ENCODE measurements at regions not wholly inside any gene's neighbourhood (a gene's known extent, or its start where the extent isn't known, plus 50 kb on each side); places are given as distances from the start of the nearest gene placed in this dataset.
"Not testable (repeated sequence)": the region's sequence is repeated elsewhere in the genome, so short reads cannot be mapped to it uniquely, and the experiment has no call there.

DNA sequence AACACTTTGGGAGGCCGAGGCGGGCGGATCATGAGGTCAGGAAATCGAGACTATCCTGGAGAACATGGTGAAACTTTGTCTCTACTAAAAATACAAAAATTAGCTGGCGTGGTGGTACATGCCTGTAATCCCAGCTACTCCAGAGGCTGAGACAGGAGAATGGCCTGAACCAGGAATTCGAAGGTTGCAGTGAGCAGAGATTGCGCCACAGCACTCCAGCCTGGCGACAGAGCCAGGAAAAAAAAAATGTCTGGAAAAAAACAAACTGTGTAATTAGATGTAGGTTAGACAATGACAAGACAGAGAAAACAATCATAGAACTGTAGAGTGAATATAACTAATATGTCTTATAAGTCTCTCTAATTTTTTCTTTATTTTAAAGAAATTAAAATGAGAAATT, 1002.5 kb upstream of the LCORL start:
- no peak for DNase-seq (ENCODE audit: low read depth)
- TF ChIP-seq, protein P1, sequence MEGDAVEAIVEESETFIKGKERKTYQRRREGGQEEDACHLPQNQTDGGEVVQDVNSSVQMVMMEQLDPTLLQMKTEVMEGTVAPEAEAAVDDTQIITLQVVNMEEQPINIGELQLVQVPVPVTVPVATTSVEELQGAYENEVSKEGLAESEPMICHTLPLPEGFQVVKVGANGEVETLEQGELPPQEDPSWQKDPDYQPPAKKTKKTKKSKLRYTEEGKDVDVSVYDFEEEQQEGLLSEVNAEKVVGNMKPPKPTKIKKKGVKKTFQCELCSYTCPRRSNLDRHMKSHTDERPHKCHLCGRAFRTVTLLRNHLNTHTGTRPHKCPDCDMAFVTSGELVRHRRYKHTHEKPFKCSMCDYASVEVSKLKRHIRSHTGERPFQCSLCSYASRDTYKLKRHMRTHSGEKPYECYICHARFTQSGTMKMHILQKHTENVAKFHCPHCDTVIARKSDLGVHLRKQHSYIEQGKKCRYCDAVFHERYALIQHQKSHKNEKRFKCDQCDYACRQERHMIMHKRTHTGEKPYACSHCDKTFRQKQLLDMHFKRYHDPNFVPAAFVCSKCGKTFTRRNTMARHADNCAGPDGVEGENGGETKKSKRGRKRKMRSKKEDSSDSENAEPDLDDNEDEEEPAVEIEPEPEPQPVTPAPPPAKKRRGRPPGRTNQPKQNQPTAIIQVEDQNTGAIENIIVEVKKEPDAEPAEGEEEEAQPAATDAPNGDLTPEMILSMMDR (IDR thresholded peaks at IDR 0.05; ENCODE audit: control insufficient read depth, insufficient read depth, low read depth, low read length, missing control alignments): no peak
- H3K4me3 ChIP-seq (ENCODE audit: control insufficient read depth, low read depth, low read length): no peak overlapping the region

DNA sequence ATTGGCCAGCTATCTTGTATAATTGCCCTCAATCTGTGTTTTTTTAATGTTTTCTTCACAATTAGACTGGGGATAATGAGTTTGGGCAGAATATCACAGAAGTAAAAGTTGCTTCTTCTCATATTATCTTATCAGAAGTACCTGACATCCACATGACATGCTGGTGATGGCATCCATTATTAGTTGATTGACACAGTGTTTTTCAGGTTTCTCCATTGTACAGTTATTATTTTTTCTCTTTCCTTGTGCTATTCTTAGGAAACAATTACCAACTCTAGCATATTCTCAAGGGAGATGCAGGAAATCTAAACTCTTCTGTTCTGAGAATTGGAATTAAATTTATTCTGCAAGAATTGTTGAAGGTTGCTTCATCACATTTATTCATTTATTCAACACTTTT, 1000.1 kb upstream of the LCORL start:
- TF ChIP-seq, protein P1 (IDR thresholded peaks at IDR 0.05; ENCODE audit: control insufficient read depth, insufficient read depth, low read depth, low read length, missing control alignments): no peak

DNA sequence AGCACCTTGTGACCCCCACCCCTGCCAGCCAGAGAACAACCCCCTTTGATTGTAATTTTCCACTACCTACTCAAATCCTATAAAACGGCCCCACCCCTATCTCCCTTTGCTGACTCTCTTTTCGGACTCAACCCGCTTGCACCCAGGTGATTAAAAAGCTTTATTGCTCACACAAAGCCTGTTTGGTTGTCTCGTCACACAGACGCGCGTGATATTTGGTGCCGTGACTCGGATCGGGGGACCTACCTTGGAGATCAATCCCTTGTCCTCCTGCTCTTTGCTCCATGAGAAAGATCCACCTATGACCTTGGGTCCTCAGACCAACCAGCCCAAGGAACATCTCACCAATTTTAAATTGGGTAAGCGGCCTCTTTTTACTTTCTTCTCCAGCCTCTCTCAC, 995.0 kb upstream of the LCORL start:
- not testable (repeated sequence) for DNase-seq (ENCODE audit: low read depth); H3K4me3 ChIP-seq (ENCODE audit: control insufficient read depth, low read depth, low read length)

More for the DNA sequence above, 1000.1 kb upstream of the LCORL start:
- H3K4me3 ChIP-seq (ENCODE audit: control insufficient read depth, low read depth, low read length): no peak overlapping the region
- no peak for DNase-seq (ENCODE audit: low read depth)

DNA sequence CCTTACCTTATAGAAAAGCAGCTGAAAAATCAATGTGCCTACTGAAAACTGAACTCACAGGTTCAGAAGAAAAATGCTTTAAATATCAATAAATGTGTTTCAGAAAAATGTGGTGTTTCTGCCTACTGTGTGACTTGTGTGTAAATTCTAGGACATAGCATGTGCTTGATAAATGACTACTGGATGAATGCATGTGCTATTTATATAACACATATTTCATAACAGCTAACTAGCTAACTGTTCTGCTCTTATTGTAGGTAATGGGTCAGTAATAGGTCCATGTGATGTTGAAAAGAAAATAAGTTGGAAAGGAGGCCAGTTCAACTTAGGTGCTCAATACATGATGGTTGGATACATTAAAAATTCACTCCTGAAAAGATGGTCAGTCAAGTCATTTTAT, 993.0 kb upstream of the LCORL start:
- no peak for DNase-seq (ENCODE audit: low read depth)
- H3K4me3 ChIP-seq (ENCODE audit: control insufficient read depth, low read depth, low read length): no peak overlapping the region
- TF ChIP-seq, protein P1 (IDR thresholded peaks at IDR 0.05; ENCODE audit: control insufficient read depth, insufficient read depth, low read depth, low read length, missing control alignments): no peak

DNA sequence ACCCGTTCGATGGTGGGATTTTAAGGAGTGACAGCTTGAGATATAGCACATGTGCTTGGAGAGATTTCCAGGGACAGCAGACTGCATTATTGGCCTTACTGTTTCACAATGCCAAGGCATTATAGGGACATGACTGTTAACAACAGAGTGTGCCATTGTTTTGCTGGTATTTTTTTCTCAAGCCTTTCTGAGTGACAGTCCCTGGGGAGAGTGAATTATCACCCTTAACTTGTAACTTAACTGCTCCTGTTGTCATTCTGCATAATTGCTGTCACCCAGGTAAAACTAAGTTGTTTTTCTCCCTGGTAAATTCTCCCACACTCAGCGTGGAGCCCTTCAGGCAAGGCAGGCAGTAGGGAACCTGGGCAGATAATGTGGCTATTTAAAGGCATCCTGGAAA, 989.2 kb upstream of the LCORL start:
- DNase-seq (ENCODE audit: low read depth): no peak
- TF ChIP-seq, protein P1 (IDR thresholded peaks at IDR 0.05; ENCODE audit: control insufficient read depth, insufficient read depth, low read depth, low read length, missing control alignments): no peak
- no peak overlapping the region for H3K4me3 ChIP-seq (ENCODE audit: control insufficient read depth, low read depth, low read length)

DNA sequence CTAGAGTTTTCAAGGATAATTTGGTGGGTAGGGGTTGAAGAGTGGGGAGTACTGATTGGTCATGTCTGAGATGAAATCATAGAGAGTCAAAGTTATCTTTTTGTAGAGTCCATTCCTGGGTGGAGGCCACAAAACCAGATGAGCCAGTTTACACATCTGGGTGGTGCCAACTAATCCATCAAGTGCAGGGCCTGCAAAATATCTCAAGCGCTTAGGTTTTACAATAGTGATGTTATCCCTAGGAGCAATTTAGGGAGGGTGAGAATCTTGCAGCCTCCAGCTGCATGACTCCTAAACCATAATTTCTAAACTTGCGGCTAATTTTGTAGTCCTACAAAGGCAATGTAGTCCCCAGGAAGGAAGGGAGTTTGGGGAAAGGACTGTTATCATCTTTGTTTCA, 988.3 kb upstream of the LCORL start:
- DNase-seq (ENCODE audit: low read depth): no peak
- TF ChIP-seq, protein P1 (IDR thresholded peaks at IDR 0.05; ENCODE audit: control insufficient read depth, insufficient read depth, low read depth, low read length, missing control alignments): no peak
- no peak overlapping the region for H3K4me3 ChIP-seq (ENCODE audit: control insufficient read depth, low read depth, low read length)

DNA sequence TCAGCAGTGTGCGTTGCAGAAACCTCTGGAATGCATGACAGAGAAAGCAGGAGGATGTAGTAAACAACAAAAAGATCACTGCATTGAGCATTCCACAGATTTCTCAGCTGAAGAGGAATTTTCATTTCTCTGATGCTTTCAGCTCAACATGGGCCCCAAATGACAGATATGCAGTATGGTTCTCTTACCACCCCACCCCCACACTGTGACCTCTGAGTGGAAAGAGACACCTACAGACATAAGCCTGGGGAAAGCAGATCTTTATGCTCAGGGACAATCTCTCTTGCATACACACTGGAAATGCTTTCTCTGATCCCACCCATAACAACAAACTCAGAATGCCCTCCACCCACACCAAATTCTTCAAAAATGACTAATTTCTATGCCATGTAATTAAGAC, 983.7 kb upstream of the LCORL start:
- TF ChIP-seq, protein P1 (IDR thresholded peaks at IDR 0.05; ENCODE audit: control insufficient read depth, insufficient read depth, low read depth, low read length, missing control alignments): no peak
- no peak overlapping the region for H3K4me3 ChIP-seq (ENCODE audit: control insufficient read depth, low read depth, low read length)
- DNase-seq (ENCODE audit: low read depth): no peak
